Breast epithelium (tissue), 3 donors: ENCODE measurements at regions not wholly inside any gene's neighbourhood (a gene's known extent, or its start where the extent isn't known, plus 50 kb on each side); places are given as distances from the start of the nearest gene placed in this dataset.

Source experiments
- CTCF ChIP-seq, 3 donors: fragments of 450-650 bp; IDR thresholded peaks; one replicate each; pipeline ENCODE4 v1.5.1; 2016 to 2017; ENCODE audit warnings: antibody characterized with exemption in 3 of 3, mild to moderate bottlenecking in 3 of 3, moderate library complexity in 3 of 3
- POLR2A ChIP-seq: fragments of 450-650 bp; IDR thresholded peaks from one replicate; pipeline ENCODE4 v1.6.1; 2016; ENCODE audit warnings: antibody characterized with exemption, mild to moderate bottlenecking, moderate library complexity

- TF ChIP-seq CTCF (IDR thresholded peaks at IDR 0.05) = no peak
- no peak for TF ChIP-seq POLR2A
These were observed 128.7 kb downstream of the TXNL1 start for GRCh38 chr18:56509656-56510055.
